OCI-LY3 (cell line): ENCODE measurements at regions not wholly inside any gene's neighbourhood (a gene's known extent, or its start where the extent isn't known, plus 50 kb on each side); places are given as distances from the start of the nearest gene placed in this dataset.
A peak's percentile ranks its signal among the peaks of the same experiment; 100 is the strongest.

Source experiments
- H2AFZ ChIP-seq: fragments of 200-600, 300-600 bp; shearing (Covaris generic); 2 replicates; pipeline ENCODE4 v1.6.0; 2014; ENCODE audit warnings: antibody characterized with exemption, low read depth, low read length
- H3K27ac ChIP-seq: fragments of 200-600, 300-600 bp; sonication (generic); 2 replicates; pipeline ENCODE4 v1.5.1; 2014; ENCODE audit warnings: mild to moderate bottlenecking, low read length, moderate library complexity, mixed read lengths
- H3K27me3 ChIP-seq: fragments of 200-600, 300-600 bp; sonication (generic); 2 replicates; pipeline ENCODE4 v1.6.1; 2014; ENCODE audit warnings: low read depth, low read length, mixed read lengths
- H3K36me3 ChIP-seq: fragments of 200-600, 300-600 bp; sonication (generic); replicated peaks from 2 replicates; pipeline ENCODE3; 2014; ENCODE audit warnings: low read depth, low read length, mixed read lengths
- H3K4me1 ChIP-seq: fragments of 300-600, 200-600 bp; sonication (generic); 2 replicates; pipeline ENCODE4 v1.6.1; 2014; ENCODE audit warnings: low read length, mixed read lengths
- H3K4me2 ChIP-seq: fragments of 200-600, 300-600 bp; sonication (generic); 2 replicates; pipeline ENCODE4 v1.6.1; 2014; ENCODE audit warnings: low read length, mixed read lengths
- H3K4me3 ChIP-seq: fragments of 300-600, 200-600 bp; sonication (generic); 2 replicates; pipeline ENCODE4 v1.5.1; 2014; ENCODE audit warnings: antibody characterized with exemption, mild to moderate bottlenecking, low read length, moderate library complexity
- H3K79me2 ChIP-seq: fragments of 300-600, 200-600 bp; shearing (Covaris generic); 2 replicates; pipeline ENCODE4 v1.6.1; 2014; ENCODE audit warnings: mild to moderate bottlenecking, low read length, mixed read lengths
- H3K9ac ChIP-seq: fragments of 300-600, 200-600 bp; shearing (Covaris generic); 2 replicates; pipeline ENCODE4 v1.6.0; 2014; ENCODE audit warnings: mild to moderate bottlenecking, low read length, moderate library complexity
- H3K9me3 ChIP-seq: fragments of 200-600, 300-600 bp; shearing (Covaris generic); 2 replicates; pipeline ENCODE4 v1.6.1; 2014; ENCODE audit warnings: low read length, mixed read lengths; ENCODE audit not compliant: insufficient read depth
- H4K20me1 ChIP-seq: fragments of 200-600, 300-600 bp; sonication (generic); 2 replicates; pipeline ENCODE4 v1.6.1; 2016; ENCODE audit warnings: low read length, mixed read lengths; ENCODE audit not compliant: insufficient read depth
- CTCF ChIP-seq: fragments of 200-600, 300-600 bp; sonication (generic); IDR thresholded peaks from 2 replicates; pipeline ENCODE4 v1.5.1; 2014; ENCODE audit warnings: antibody characterized with exemption, low read length, low read depth
- EZH2phosphoT487 ChIP-seq: fragments of 200-600 bp; shearing (Covaris generic); IDR thresholded peaks from 2 replicates; pipeline ENCODE4 v1.6.1; 2018; ENCODE audit warnings: antibody characterized with exemption, mixed run types, low read depth

- Histone ChIP-seq H4K20me1 (no peaks in the 10 kb centered on the region), H3K9me3 (0 out of 2 replicates have a peak, but pooled peaks cover 2% of the 10 kb centered on the region), H3K4me3 (no peak overlapping the region), H2AFZ (no peak overlapping the region; the same call in 1 of the 2 replicates), H3K4me1 (peaks cover 15% of the 10 kb centered on the region), H3K36me3 (no peaks in the 10 kb centered on the region), H3K27me3 (no peaks in the 10 kb centered on the region), H3K79me2 (no peaks in the 10 kb centered on the region), H3K4me2 (no peak overlapping the region), H3K9ac (no peak overlapping the region), H3K27ac (no peak overlapping the region)
- TF ChIP-seq CTCF (no peak), EZH2phosphoT487 (no peak)
Measured at GRCh38 chr4:29566371-29566770, 1153.8 kb upstream of the PCDH7 start.

- Histone ChIP-seq H4K20me1 (no peaks in the 10 kb centered on the region), H3K9ac (no peak overlapping the region), H3K4me3 (peak overlapping the region; percentile 13; the same call in 1 of the 2 replicates), H3K4me2 (peak overlapping the region; percentile 26), H3K4me1 (peaks cover 12% of the 10 kb centered on the region), H3K27me3 (no peaks in the 10 kb centered on the region), H3K36me3 (no peaks in the 10 kb centered on the region), H3K9me3 (no peaks in the 10 kb centered on the region), H3K79me2 (no peaks in the 10 kb centered on the region), H2AFZ (no peak overlapping the region), H3K27ac (no peak overlapping the region)
- TF ChIP-seq CTCF (no peak), EZH2phosphoT487 (no peak)
Measured at GRCh38 chr4:29571322-29571721, 1148.8 kb upstream of the PCDH7 start.

GRCh38 chr4:29578329-29578728 is 1141.8 kb upstream of the PCDH7 start:
- Histone ChIP-seq H3K36me3 (no peaks in the 10 kb centered on the region), H3K4me2 (no peak overlapping the region), H3K27ac (no peak overlapping the region), H3K79me2 (no peaks in the 10 kb centered on the region), H3K27me3 (no peaks in the 10 kb centered on the region), H3K4me3 (no peak overlapping the region), H3K4me1 (no peaks in the 10 kb centered on the region), H4K20me1 (no peaks in the 10 kb centered on the region), H3K9ac (no peak overlapping the region), H2AFZ (no peak overlapping the region), H3K9me3 (no peaks in the 10 kb centered on the region)
- TF ChIP-seq CTCF: no peak
- TF ChIP-seq EZH2phosphoT487: no peak

GRCh38 chr4:29581457-29581856 is 1138.7 kb upstream of the PCDH7 start:
- Histone ChIP-seq H2AFZ (no peak overlapping the region), H3K9ac (no peak overlapping the region), H3K9me3 (no peaks in the 10 kb centered on the region), H3K4me1 (no peaks in the 10 kb centered on the region), H3K79me2 (no peaks in the 10 kb centered on the region), H3K36me3 (no peaks in the 10 kb centered on the region), H3K4me3 (no peak overlapping the region), H4K20me1 (no peaks in the 10 kb centered on the region), H3K27me3 (no peaks in the 10 kb centered on the region), H3K4me2 (no peak overlapping the region), H3K27ac (no peak overlapping the region)
- TF ChIP-seq EZH2phosphoT487 (no peak), CTCF (no peak)
